Activated CD8-positive, alpha-beta T cell treated with anti-CD3 and anti-CD28 coated beads for 36 hours (primary cell): ENCODE measurements at regions not wholly inside any gene's neighbourhood (a gene's known extent, or its start where the extent isn't known, plus 50 kb on each side); places are given as distances from the start of the nearest gene placed in this dataset.
A peak's percentile ranks its signal among the peaks of the same experiment; 100 is the strongest.

Experiments
- ATAC-seq: fragments of 200-7000 bp; cut with Tn5 transposase; one replicate; pipeline ENCODE4 v1.10.0; 2021; ENCODE audit warnings: mild to moderate bottlenecking, moderate library complexity
- CTCF ChIA-PET: fragments of 350-600 bp; sonication (Branson Sonifier 250); formaldehyde crosslinking; loops from one replicate; lab custom pipeline; 2021; ENCODE audit warnings: antibody characterized with exemption; lab: Charles Lee
- POLR2A ChIA-PET: fragments of 350-600 bp; sonication (Branson Sonifier 250); formaldehyde crosslinking; loops from one replicate; lab custom pipeline; 2021; ENCODE audit warnings: antibody characterized with exemption; lab: Charles Lee
- DNase-seq: peaks from one replicate; pipeline ENCODE4 v3.0.0-alpha.2; 2020
- H3K27ac Mint-ChIP-seq: one replicate; pipeline ENCODE4 v1.8.0; 2021; ENCODE audit warnings: mild to moderate bottlenecking, mixed read lengths
- H3K27me3 Mint-ChIP-seq: one replicate; pipeline ENCODE4 v1.8.0; 2021; ENCODE audit warnings: mixed read lengths
- H3K36me3 Mint-ChIP-seq: one replicate; pipeline ENCODE4 v1.8.0; 2021; ENCODE audit warnings: low read depth, mixed read lengths
- H3K4me1 Mint-ChIP-seq: one replicate; pipeline ENCODE4 v1.8.0; 2021; ENCODE audit warnings: low read depth, mixed read lengths
- H3K4me3 Mint-ChIP-seq: one replicate; pipeline ENCODE4 v1.8.0; 2021; ENCODE audit warnings: mild to moderate bottlenecking, moderate library complexity, mixed read lengths
- H3K9me3 Mint-ChIP-seq: one replicate; pipeline ENCODE4 v1.8.0; 2021; ENCODE audit warnings: mixed read lengths
- intact Hi-C: fragments of 100-400 bp; cut with micrococcal nuclease; formaldehyde crosslinking; loops from one replicate; pipeline ENCODE4 v1.10.0; 2022
- TF ChIP-seq, protein P1 (sequence below): fragments of 200-600 bp; IDR thresholded peaks from one replicate; pipeline ENCODE4 v1.8.0; 2022; ENCODE audit warnings: antibody characterized with exemption, mild to moderate bottlenecking

DNA sequence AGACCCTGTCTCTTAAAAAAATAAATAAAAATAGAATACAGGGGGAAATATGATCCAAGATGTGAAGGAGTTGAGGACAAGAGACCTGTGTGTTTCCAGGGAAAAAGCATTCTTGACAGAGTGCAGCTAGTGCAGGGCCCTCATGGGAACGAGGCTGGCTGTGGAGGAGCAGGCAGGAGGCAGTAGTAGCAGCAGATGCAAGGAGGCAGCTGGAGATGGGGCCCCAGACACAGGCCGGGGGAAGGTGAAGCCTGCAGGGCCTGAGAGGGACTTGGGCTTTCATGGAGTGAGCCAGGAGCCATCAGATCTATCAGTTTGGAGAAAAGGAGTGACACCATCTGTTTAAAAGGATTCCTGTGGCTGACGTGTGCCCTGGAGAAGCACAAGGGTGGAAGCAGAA is 71.4 kb upstream of the ZNF438 start:
- ChIA-PET CTCF (no interaction called here), POLR2A (no interaction called here)
- no peak for DNase-seq
- Mint-ChIP-seq H3K4me3 (no peak overlapping the region), H3K9me3 (no peaks in the 10 kb centered on the region), H3K4me1 (peaks cover 24% of the 10 kb centered on the region), H3K27ac (no peak overlapping the region), H3K27me3 (peaks cover 1% of the 10 kb centered on the region), H3K36me3 (no peaks in the 10 kb centered on the region)
- ATAC-seq = no peak
- intact Hi-C loops = loop anchor here (5.0 kb wide), 1 partner anchor 34 kb away; no protein-coding TSS in a partner anchor
- TF ChIP-seq, protein P1, sequence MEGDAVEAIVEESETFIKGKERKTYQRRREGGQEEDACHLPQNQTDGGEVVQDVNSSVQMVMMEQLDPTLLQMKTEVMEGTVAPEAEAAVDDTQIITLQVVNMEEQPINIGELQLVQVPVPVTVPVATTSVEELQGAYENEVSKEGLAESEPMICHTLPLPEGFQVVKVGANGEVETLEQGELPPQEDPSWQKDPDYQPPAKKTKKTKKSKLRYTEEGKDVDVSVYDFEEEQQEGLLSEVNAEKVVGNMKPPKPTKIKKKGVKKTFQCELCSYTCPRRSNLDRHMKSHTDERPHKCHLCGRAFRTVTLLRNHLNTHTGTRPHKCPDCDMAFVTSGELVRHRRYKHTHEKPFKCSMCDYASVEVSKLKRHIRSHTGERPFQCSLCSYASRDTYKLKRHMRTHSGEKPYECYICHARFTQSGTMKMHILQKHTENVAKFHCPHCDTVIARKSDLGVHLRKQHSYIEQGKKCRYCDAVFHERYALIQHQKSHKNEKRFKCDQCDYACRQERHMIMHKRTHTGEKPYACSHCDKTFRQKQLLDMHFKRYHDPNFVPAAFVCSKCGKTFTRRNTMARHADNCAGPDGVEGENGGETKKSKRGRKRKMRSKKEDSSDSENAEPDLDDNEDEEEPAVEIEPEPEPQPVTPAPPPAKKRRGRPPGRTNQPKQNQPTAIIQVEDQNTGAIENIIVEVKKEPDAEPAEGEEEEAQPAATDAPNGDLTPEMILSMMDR = no peak

DNA sequence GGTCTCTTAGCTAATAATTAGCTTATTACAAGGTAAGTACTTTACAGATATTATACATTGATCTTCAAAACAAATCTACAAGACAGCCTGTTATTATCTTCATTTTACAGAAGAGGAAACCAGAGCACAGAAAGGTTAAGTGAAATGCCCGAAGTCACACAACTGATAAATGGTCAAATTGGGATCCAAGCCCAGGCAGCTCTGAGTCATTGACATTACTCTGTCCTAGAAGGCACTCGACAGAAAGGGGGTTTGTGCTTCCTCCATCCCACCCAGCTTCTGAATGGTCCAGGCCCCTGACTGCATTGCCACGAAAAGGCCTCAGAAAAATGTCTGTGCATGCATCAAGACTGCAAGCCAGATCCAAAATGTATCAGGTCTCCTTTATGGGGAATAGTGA is 81.3 kb upstream of the ZNF438 start:
- TF ChIP-seq, protein P1 = no peak
- H3K27me3 Mint-ChIP-seq = no peaks in the 10 kb centered on the region
- H3K4me1 Mint-ChIP-seq = no peaks in the 10 kb centered on the region
- H3K27ac Mint-ChIP-seq = no peak overlapping the region
- H3K9me3 Mint-ChIP-seq = peaks cover 7% of the 10 kb centered on the region
- ATAC-seq (no peak), DNase-seq (no peak)
- CTCF ChIA-PET = no interaction called here
- intact Hi-C loops = no loop called here
- H3K36me3 Mint-ChIP-seq = no peaks in the 10 kb centered on the region
- POLR2A ChIA-PET = no interaction called here
- no peak overlapping the region for H3K4me3 Mint-ChIP-seq

DNA sequence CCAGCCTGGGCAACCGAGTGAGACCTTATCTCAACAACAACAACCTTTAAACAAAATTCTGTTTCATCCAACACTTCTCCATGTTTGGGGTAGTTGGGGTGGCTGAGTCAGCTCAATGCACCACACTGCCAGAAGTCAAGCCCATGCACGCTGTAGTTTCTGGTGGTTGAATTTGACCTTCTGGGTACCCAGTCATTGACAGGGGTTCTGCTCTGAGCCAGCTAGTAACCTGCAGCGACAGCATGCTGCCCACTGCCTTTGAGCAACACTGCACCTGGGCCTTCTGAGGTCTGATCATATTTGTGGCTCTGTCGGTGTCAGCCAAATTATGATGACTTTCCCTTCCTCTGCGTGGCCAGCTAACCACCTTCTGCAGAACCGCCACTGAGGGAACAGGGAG is 84.6 kb upstream of the ZNF438 start:
- DNase-seq (no peak), ATAC-seq (peak; percentile 39)
- Mint-ChIP-seq H3K9me3 (peaks cover 5% of the 10 kb centered on the region), H3K27ac (no peak overlapping the region), H3K27me3 (no peaks in the 10 kb centered on the region), H3K4me1 (peaks cover 2% of the 10 kb centered on the region), H3K36me3 (no peaks in the 10 kb centered on the region), H3K4me3 (no peak overlapping the region)
- TF ChIP-seq, protein P1 = no peak
- ChIA-PET POLR2A (no interaction called here), CTCF (no interaction called here)
- intact Hi-C loops = no loop called here

DNA sequence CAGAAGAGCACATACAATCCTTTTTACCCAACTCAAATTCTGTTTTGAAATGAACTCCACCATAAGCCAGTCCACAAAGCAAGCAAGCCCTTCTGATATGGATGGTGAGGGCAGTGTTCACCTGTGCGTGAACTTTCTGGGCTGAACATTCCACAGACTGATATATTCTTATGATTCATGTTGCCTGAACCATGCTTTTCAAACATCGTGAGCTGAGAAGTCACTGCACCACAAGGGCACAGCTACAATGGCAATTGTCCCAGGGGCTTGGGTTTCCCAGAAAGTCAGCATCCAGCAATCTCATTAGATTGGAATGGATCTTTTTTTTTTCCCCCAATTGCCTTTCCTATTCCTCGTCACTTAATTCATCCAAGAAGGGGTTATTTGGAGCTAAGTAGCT is 86.9 kb upstream of the ZNF438 start:
- ChIA-PET POLR2A (no interaction called here), CTCF (no interaction called here)
- ATAC-seq (no peak), DNase-seq (no peak)
- no peak overlapping the region for H3K27ac Mint-ChIP-seq
- no peak overlapping the region for H3K4me3 Mint-ChIP-seq
- H3K4me1 Mint-ChIP-seq = peaks cover 8% of the 10 kb centered on the region
- peaks cover 3% of the 10 kb centered on the region for H3K9me3 Mint-ChIP-seq
- no peaks in the 10 kb centered on the region for H3K36me3 Mint-ChIP-seq
- intact Hi-C loops = no loop called here
- TF ChIP-seq, protein P1 = no peak
- H3K27me3 Mint-ChIP-seq = no peaks in the 10 kb centered on the region

DNA sequence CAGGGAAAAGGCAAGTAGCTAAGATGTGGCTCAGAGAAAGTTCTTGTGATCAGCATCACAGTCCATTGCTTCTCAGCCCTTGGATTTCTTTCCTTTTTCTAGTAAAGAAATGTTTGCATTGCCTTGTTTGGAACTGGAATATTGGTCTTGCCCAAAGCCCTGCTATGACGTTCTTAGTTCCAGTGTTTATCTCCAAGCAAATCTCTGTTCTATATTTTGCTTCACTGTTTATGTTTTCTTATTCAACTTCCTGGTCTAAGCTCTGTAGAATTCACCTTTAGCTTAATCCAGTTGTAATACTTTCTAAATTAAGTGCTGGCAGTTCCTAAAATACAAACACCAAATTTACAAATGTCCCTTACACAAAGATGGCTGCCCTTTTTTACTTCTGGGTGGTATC is 88.7 kb upstream of the ZNF438 start:
- H3K27ac Mint-ChIP-seq = no peak overlapping the region
- no peaks in the 10 kb centered on the region for H3K27me3 Mint-ChIP-seq
- H3K4me3 Mint-ChIP-seq = no peak overlapping the region
- H3K36me3 Mint-ChIP-seq = no peaks in the 10 kb centered on the region
- POLR2A ChIA-PET = interaction anchor here (0.7 to 1.2 kb wide), 2 partner anchors 11 to 12 kb away, joined by 3 read pairs; no protein-coding TSS in a partner anchor
- H3K4me1 Mint-ChIP-seq = peaks cover 9% of the 10 kb centered on the region
- CTCF ChIA-PET = interaction anchor here (1.4 kb wide), 2 partner anchors 20 to 37 kb away, joined by 3 to 4 read pairs; no protein-coding TSS in a partner anchor
- no peaks in the 10 kb centered on the region for H3K9me3 Mint-ChIP-seq
- TF ChIP-seq, protein P1 = no peak
- no peak for ATAC-seq
- no peak for DNase-seq
- intact Hi-C loops = no loop called here
